ENCODE measurements at regions not wholly inside any gene's neighbourhood (a gene's known extent, or its start where the extent isn't known, plus 50 kb on each side); places are given as distances from the start of the nearest gene placed in this dataset.

GRCh38 chr2:167749660-167750059 is 497.7 kb downstream of the STK39 start:
- TF ChIP-seq, protein P1, sequence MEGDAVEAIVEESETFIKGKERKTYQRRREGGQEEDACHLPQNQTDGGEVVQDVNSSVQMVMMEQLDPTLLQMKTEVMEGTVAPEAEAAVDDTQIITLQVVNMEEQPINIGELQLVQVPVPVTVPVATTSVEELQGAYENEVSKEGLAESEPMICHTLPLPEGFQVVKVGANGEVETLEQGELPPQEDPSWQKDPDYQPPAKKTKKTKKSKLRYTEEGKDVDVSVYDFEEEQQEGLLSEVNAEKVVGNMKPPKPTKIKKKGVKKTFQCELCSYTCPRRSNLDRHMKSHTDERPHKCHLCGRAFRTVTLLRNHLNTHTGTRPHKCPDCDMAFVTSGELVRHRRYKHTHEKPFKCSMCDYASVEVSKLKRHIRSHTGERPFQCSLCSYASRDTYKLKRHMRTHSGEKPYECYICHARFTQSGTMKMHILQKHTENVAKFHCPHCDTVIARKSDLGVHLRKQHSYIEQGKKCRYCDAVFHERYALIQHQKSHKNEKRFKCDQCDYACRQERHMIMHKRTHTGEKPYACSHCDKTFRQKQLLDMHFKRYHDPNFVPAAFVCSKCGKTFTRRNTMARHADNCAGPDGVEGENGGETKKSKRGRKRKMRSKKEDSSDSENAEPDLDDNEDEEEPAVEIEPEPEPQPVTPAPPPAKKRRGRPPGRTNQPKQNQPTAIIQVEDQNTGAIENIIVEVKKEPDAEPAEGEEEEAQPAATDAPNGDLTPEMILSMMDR (IDR thresholded peaks at IDR 0.05) = no peak
- no peak for TF ChIP-seq POLR2A (IDR thresholded peaks at IDR 0.05)
- TF ChIP-seq EP300 (IDR thresholded peaks at IDR 0.05) = no peak
